Mesendoderm (in vitro differentiated cells): ENCODE measurements at regions not wholly inside any gene's neighbourhood (a gene's known extent, or its start where the extent isn't known, plus 50 kb on each side); places are given as distances from the start of the nearest gene placed in this dataset.

Experiments
- DNase-seq: peaks from one replicate; pipeline ENCODE4 v3.0.0; 2013
- H2AK5ac ChIP-seq: 2 replicates; pipeline ENCODE4 v1.6.1; 2013; ENCODE audit warnings: low read length, inconsistent platforms
- H2BK120ac ChIP-seq: 2 replicates; pipeline ENCODE4 v1.6.1; 2013; ENCODE audit warnings: low read depth, mild to moderate bottlenecking, low read length, moderate library complexity, mixed read lengths
- H2BK15ac ChIP-seq: replicated peaks from 2 replicates; pipeline ENCODE4 v1.6.1; 2013; ENCODE audit warnings: low read depth, mild to moderate bottlenecking, moderate library complexity
- H2BK5ac ChIP-seq: 2 replicates; pipeline ENCODE4 v1.6.1; 2013; ENCODE audit warnings: low read length, inconsistent platforms
- H3K18ac ChIP-seq: 2 replicates; pipeline ENCODE4 v1.6.1; 2013; ENCODE audit warnings: mild to moderate bottlenecking, low read length, mixed read lengths
- H3K23ac ChIP-seq: one replicate; pipeline ENCODE4 v1.6.1; 2013; ENCODE audit warnings: low read length
- H3K27ac ChIP-seq: 2 replicates; pipeline ENCODE4 v1.5.1; 2013; ENCODE audit warnings: low read depth, mild to moderate bottlenecking, inconsistent platforms, low read length, moderate library complexity
- H3K27me3 ChIP-seq: 2 replicates; pipeline ENCODE4 v1.6.1; 2013; ENCODE audit warnings: low read length, control low read depth, mild to moderate bottlenecking, inconsistent platforms; ENCODE audit not compliant: insufficient read depth, poor library complexity
- H3K36me3 ChIP-seq: 2 replicates; pipeline ENCODE4 v1.6.1; 2013; ENCODE audit warnings: low read length, inconsistent platforms; ENCODE audit not compliant: control insufficient read depth, insufficient read depth
- H3K4ac ChIP-seq: one replicate; pipeline ENCODE4 v1.6.1; 2013; ENCODE audit warnings: low read depth, mild to moderate bottlenecking, low read length, moderate library complexity
- H3K4me1 ChIP-seq: 2 replicates; pipeline ENCODE4 v1.6.1; 2013; ENCODE audit warnings: low read depth, low read length, inconsistent platforms; ENCODE audit not compliant: control insufficient read depth
- H3K4me2 ChIP-seq: 2 replicates; pipeline ENCODE4 v1.6.1; 2013; ENCODE audit warnings: low read length
- H3K4me3 ChIP-seq: 2 replicates; pipeline ENCODE4 v1.5.1; 2013; ENCODE audit warnings: mild to moderate bottlenecking, low read length
- H3K56ac ChIP-seq: one replicate; pipeline ENCODE4 v1.6.1; 2013; ENCODE audit warnings: low read length
- H3K79me1 ChIP-seq: 2 replicates; pipeline ENCODE4 v1.6.1; 2013; ENCODE audit warnings: low read length, inconsistent platforms
- H3K79me2 ChIP-seq: 2 replicates; pipeline ENCODE4 v1.6.1; 2013; ENCODE audit warnings: mild to moderate bottlenecking, low read length; ENCODE audit not compliant: control insufficient read depth, insufficient read depth
- H3K9ac ChIP-seq: 2 replicates; pipeline ENCODE4 v1.6.1; 2013; ENCODE audit warnings: low read length, inconsistent platforms
- H4K5ac ChIP-seq: one replicate; pipeline ENCODE4 v1.6.1; 2013; ENCODE audit warnings: low read length
- H4K8ac ChIP-seq: one replicate; pipeline ENCODE4 v1.6.1; 2013; ENCODE audit warnings: low read depth, mild to moderate bottlenecking, control low read depth, low read length, moderate library complexity
- WGBS: extraction: QIAGEN DNeasy Blood & Tissue Kit; methylation state at CpG from one replicate; pipeline ENCODE4 v1.1.7; 2013; ENCODE audit warnings: low lambda C conversion rate, missing lambda C conversion rate; ENCODE audit not compliant: insufficient coverage; ENCODE audit errors: extremely low coverage; 5-methylcytosine and 5-hydroxymethylcytosine counted together

DNA sequence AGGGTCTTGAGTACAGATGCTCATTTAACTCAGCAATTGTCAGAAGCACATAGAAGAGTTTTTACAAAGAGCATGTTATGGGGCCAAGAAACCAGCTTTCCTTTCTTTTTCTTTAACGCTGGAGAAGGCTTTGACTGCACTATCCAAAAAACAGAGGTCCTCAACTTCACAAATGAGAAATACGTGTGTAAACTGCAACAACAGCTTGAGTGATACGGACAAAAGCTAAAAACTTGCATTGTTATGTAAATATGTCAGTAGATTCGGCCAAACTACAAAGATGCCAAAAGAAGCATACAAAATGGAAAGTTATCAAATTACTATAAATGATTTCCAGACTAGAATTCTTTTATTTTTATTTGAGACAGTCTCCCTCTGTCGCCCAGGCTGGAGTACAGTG, 62.4 kb upstream of the C10orf90 start:
- WGBS = no CpG with 5 or more reads among the region's 5 CpGs
- no peaks in the 10 kb centered on the region for H3K4me1 ChIP-seq

DNA sequence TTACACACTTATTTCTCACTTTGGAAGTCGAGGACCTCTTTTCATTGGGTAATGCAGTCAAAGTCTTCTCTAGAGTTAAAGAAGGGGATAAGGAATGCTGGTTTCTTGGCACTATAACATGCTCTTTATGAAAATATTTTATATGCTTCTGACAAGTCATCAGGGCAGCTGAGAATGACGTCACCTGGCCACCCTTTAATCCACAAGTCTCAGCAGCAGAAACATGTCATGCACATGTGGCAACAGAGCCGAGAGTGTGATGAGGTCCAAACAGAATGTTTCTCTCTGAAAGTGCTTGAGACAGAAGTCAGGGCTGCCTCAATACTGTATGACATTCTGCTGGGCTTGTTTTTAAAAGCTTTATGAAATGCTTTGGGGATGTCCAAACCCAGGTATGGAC, 63.5 kb upstream of the C10orf90 start:
- no peaks in the 10 kb centered on the region for H3K36me3 ChIP-seq
- no peaks in the 10 kb centered on the region for H3K79me1 ChIP-seq
- H3K4me2 ChIP-seq = no peak overlapping the region
- no CpG with 5 or more reads among the region's 3 CpGs for WGBS
- DNase-seq = no peak
- no peaks in the 10 kb centered on the region for H3K27me3 ChIP-seq
- no peak overlapping the region for H3K27ac ChIP-seq
- H3K18ac ChIP-seq = no peak overlapping the region
- H2BK5ac ChIP-seq = no peak overlapping the region
- no peaks in the 10 kb centered on the region for H3K79me2 ChIP-seq
- H3K4me1 ChIP-seq = no peaks in the 10 kb centered on the region
- H2BK15ac ChIP-seq = no peak overlapping the region
- no peak overlapping the region for H2AK5ac ChIP-seq
- H3K4me3 ChIP-seq = no peak overlapping the region
- no peak overlapping the region for H3K23ac ChIP-seq
- H3K9ac ChIP-seq = no peak overlapping the region
- H4K5ac ChIP-seq = no peak overlapping the region
- H2BK120ac ChIP-seq = no peak overlapping the region
- no peak overlapping the region for H3K4ac ChIP-seq
- no peak overlapping the region for H4K8ac ChIP-seq
- no peak overlapping the region for H3K56ac ChIP-seq

More for the DNA sequence above, 62.4 kb upstream of the C10orf90 start:
- H3K56ac ChIP-seq = no peak overlapping the region
- H3K9ac ChIP-seq = no peak overlapping the region
- H2BK120ac ChIP-seq = no peak overlapping the region
- no peak overlapping the region for H3K4me3 ChIP-seq
- H2BK5ac ChIP-seq = no peak overlapping the region
- H2AK5ac ChIP-seq = no peak overlapping the region
- H3K36me3 ChIP-seq = no peaks in the 10 kb centered on the region
- no peaks in the 10 kb centered on the region for H3K79me1 ChIP-seq
- no peak for DNase-seq
- no peak overlapping the region for H4K5ac ChIP-seq
- H2BK15ac ChIP-seq = no peak overlapping the region
- H3K27me3 ChIP-seq = no peaks in the 10 kb centered on the region
- H3K4ac ChIP-seq = no peak overlapping the region
- no peak overlapping the region for H3K23ac ChIP-seq
- H3K4me2 ChIP-seq = no peak overlapping the region
- no peak overlapping the region for H3K27ac ChIP-seq
- no peak overlapping the region for H4K8ac ChIP-seq
- H3K79me2 ChIP-seq = no peaks in the 10 kb centered on the region
- no peak overlapping the region for H3K18ac ChIP-seq

DNA sequence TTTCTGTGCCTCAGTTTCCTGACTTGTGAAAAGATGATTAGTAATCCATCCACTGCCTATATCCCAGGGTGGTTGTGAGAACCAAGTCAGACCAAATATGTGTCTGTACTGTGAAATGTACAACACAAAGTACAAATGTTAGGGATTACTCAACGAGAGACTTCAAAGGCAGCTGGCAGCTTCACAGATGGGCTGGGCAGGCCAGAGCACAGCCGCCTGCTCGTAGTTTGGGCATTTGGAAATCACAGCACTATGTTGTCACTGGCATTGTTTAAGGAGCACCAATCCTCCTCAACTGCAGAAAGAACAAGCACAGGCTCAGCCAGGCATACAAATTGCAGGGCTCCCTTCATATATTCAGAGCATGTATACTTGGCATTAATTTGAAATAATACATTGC, 64.5 kb upstream of the C10orf90 start:
- Histone ChIP-seq H2BK120ac (no peak overlapping the region), H3K27me3 (no peaks in the 10 kb centered on the region), H3K4me2 (no peak overlapping the region), H3K9ac (no peak overlapping the region), H2BK5ac (no peak overlapping the region), H4K8ac (no peak overlapping the region), H3K27ac (no peak overlapping the region), H3K79me2 (no peaks in the 10 kb centered on the region), H3K18ac (no peak overlapping the region), H4K5ac (no peak overlapping the region), H3K4me3 (no peak overlapping the region), H3K4ac (no peak overlapping the region), H2BK15ac (no peak overlapping the region), H3K56ac (no peak overlapping the region), H3K23ac (no peak overlapping the region), H3K4me1 (no peaks in the 10 kb centered on the region), H3K79me1 (no peaks in the 10 kb centered on the region), H2AK5ac (no peak overlapping the region), H3K36me3 (no peaks in the 10 kb centered on the region)
- WGBS = no CpG with 5 or more reads among the region's 3 CpGs
- no peak for DNase-seq

DNA sequence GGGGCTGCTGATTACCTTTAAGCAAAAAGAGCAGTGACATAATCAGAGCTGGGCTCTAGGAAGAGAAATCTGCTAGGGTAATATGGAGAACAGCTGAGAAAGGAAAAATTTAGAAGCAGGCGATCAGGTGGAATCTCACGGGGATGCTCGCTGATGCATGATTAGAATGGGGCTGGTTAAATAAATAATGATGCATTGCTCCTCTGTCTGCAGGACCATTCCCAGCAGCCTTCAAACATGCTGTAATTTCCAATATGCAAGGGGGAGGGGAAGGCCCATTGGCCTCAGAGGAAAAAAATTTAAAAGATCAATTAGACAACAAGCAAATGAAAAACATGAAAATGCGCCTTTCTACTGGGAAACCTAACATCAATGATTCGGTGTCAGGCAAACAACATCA, 65.6 kb upstream of the C10orf90 start:
- Histone ChIP-seq H3K9ac (no peak overlapping the region), H2BK120ac (no peak overlapping the region), H3K27ac (no peak overlapping the region), H3K18ac (no peak overlapping the region), H2BK5ac (no peak overlapping the region), H3K23ac (no peak overlapping the region), H2BK15ac (no peak overlapping the region), H3K79me2 (no peaks in the 10 kb centered on the region), H3K79me1 (no peaks in the 10 kb centered on the region), H3K4me1 (no peaks in the 10 kb centered on the region), H3K56ac (no peak overlapping the region), H4K8ac (no peak overlapping the region), H3K4me3 (no peak overlapping the region), H3K4me2 (no peak overlapping the region), H2AK5ac (no peak overlapping the region), H3K36me3 (no peaks in the 10 kb centered on the region), H4K5ac (no peak overlapping the region), H3K4ac (no peak overlapping the region), H3K27me3 (no peaks in the 10 kb centered on the region)
- no CpG with 5 or more reads among the region's 5 CpGs for WGBS
- no peak for DNase-seq

DNA sequence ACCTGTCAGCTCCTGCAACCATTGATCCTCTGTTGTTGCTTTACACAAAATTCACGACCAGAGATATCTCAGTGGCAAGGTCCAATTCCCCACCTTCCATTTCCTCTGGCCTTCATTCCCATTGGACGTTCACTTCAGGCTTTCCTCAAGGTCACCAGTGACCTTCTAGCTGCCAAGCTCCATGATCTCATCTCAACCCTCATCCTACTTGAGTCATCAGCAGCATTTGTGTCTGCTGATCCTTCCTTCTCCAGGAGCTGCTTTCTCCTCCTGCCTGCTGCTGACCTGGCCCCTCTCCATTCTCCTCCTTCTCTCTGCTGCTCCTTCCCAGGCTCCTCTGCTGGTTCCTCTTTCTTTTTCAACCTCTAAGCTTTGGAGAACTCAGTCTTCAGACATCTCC, 66.2 kb upstream of the C10orf90 start:
- Histone ChIP-seq H2AK5ac (no peak overlapping the region), H3K56ac (no peak overlapping the region), H3K36me3 (no peaks in the 10 kb centered on the region), H4K8ac (no peak overlapping the region), H4K5ac (no peak overlapping the region), H3K79me1 (no peaks in the 10 kb centered on the region), H3K79me2 (no peaks in the 10 kb centered on the region), H3K4me2 (no peak overlapping the region), H3K27ac (no peak overlapping the region), H2BK5ac (no peak overlapping the region), H2BK120ac (no peak overlapping the region), H3K18ac (no peak overlapping the region), H3K23ac (no peak overlapping the region), H3K4ac (no peak overlapping the region), H3K9ac (no peak overlapping the region), H2BK15ac (no peak overlapping the region), H3K4me3 (no peak overlapping the region), H3K27me3 (no peaks in the 10 kb centered on the region), H3K4me1 (no peaks in the 10 kb centered on the region)
- WGBS = no CpG with 5 or more reads among the region's 2 CpGs
- no peak for DNase-seq

DNA sequence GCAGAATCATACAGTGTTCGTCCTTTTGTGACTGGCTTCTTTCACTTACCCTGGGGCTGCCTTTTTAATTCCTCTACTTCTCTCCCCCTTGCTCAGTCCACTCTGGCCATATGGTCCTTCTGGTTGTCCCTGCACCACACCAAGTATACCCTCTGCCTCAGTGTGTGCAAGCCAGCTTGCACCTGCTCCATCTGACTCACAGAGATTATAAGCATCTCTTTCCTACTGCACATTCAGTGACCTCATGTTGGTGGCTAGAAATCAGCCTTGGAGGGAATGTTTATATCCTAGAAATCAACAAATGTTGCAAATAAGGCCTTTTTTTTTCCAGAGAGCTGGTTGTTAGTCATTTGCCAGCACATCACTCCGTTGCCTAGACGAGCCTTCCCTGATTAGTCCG, 67.5 kb upstream of the C10orf90 start:
- Histone ChIP-seq H2BK15ac (no peak overlapping the region), H3K9ac (no peak overlapping the region), H3K18ac (no peak overlapping the region), H3K79me1 (no peaks in the 10 kb centered on the region), H3K27ac (no peak overlapping the region), H2BK5ac (no peak overlapping the region), H2BK120ac (no peak overlapping the region), H3K79me2 (no peaks in the 10 kb centered on the region), H3K4me1 (no peaks in the 10 kb centered on the region), H3K56ac (no peak overlapping the region), H4K8ac (no peak overlapping the region), H3K36me3 (no peaks in the 10 kb centered on the region), H3K4me3 (no peak overlapping the region), H2AK5ac (no peak overlapping the region), H3K27me3 (no peaks in the 10 kb centered on the region), H3K4me2 (no peak overlapping the region), H3K4ac (no peak overlapping the region), H4K5ac (no peak overlapping the region), H3K23ac (no peak overlapping the region)
- whole genome bisulfite sequencing = no CpG with 5 or more reads among the region's 4 CpGs
- DNase-seq = no peak
